GM19455 (cell line): ENCODE measurements at regions not wholly inside any gene's neighbourhood (a gene's known extent, or its start where the extent isn't known, plus 50 kb on each side); places are given as distances from the start of the nearest gene placed in this dataset.
A peak's percentile ranks its signal among the peaks of the same experiment; 100 is the strongest.

ENCODE experiments used
- ATAC-seq: cut with Tn5 transposase; IDR thresholded peaks from one replicate; pipeline ENCODE4 v1.9.1; 2021; ENCODE audit not compliant: unreplicated experiment

- ATAC-seq: no peak
Observed at GRCh38 chr15:94535298-94536048, 304.1 kb downstream of the MCTP2 start.

GRCh38 chr15:94536549-94536948 is 305.2 kb downstream of the MCTP2 start:
- ATAC-seq: no peak

- ATAC-seq: no peak
Observed at GRCh38 chr15:94538280-94538679, 306.9 kb downstream of the MCTP2 start.

DNA sequence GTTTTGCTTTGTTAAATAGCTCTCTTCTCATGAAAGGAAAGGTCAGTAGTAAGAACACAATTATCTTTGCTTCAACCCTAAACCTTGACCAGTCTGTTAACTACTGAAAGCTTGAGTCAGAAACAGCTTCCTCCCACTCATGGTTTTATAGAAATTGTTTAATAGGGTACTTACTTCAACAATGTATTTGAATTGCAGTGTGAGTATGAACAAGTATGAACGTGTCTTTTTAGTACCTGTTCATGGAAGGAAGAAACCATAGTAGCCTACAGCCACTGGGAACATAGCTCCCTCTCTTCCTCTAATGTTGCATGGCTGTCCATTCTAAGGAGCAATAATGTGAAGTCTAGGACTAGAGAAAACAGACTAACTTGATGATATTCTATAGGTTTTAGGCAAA is 311.0 kb downstream of the MCTP2 start:
- ATAC-seq: no peak

- no peak for ATAC-seq
Observed at GRCh38 chr15:94546808-94547207, 315.4 kb downstream of the MCTP2 start.

GRCh38 chr15:94547711-94548110 is 316.4 kb downstream of the MCTP2 start:
- ATAC-seq: no peak

- no peak for ATAC-seq
Observed at GRCh38 chr15:94555841-94556519, 324.6 kb downstream of the MCTP2 start.

GRCh38 chr15:94561036-94561689 is 329.8 kb downstream of the MCTP2 start:
- no peak for ATAC-seq

GRCh38 chr15:94563456-94563855 is 332.1 kb downstream of the MCTP2 start:
- no peak for ATAC-seq

DNA sequence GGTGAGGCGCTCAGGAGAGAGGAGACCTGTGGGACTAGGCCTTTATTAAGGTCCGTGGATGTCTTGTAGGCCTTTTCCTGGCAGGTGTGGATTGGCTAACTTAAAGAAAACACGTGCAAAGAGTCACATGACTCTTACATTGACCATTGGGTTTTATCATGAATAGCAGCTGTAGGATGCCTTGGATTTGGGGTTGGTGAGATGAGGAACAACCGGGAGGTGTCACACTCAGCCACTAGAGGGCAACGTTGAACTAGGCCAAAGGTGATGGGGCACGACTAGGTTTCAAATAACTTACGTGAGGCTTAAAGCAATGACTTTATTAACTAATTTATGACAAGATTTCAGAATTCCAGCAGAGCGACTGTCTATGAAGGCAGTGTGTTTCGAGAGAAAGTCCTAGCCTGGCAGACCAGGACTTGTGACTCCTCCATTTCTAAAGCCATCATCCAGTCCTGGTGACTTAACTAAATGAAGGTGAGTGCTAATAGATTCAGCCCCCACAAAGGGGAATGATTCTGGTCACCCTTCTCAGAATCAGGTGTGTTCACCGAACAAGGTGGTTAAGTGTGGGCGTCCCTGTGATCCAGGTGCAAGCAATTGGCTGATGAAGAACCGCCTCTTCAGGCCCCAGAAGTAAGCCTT is 345.6 kb downstream of the MCTP2 start:
- peak; percentile 88 for ATAC-seq

- ATAC-seq: no peak
Observed at GRCh38 chr15:94579286-94579685, 347.9 kb downstream of the MCTP2 start.

DNA sequence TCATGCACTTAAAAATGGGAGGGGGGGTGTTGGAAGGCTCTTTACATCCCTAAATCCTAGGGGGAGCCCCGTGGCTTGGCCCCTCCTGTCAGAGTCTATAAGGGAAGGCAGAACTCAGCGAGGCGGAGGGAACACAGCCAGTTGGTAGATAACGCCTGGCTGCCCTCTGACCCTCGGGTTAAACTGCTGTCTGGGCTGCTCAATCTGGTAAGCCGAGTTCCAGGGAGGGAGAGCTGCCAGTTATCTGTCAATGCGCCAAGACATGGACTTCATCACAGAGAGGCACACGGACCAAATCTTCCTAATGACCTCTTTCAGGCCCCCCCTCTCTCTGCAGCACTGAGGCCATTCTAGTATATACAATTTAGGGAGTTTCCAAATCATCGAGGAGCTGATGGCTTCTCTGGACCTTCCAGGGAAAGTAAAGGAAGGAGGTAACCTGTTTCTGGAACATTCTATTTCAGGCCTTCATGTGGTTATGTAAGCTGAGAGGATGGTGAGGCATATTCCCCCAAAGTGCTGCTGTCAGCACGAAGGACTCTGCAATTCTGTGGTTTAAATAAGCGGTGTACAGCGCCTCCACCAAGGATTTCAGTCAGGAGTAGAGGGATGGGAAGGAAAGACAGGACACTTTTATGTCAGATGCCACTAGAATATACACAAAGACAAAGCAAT is 349.0 kb downstream of the MCTP2 start:
- no peak for ATAC-seq

GRCh38 chr15:94582368-94582767 is 351.0 kb downstream of the MCTP2 start:
- ATAC-seq: peak; percentile 45

DNA sequence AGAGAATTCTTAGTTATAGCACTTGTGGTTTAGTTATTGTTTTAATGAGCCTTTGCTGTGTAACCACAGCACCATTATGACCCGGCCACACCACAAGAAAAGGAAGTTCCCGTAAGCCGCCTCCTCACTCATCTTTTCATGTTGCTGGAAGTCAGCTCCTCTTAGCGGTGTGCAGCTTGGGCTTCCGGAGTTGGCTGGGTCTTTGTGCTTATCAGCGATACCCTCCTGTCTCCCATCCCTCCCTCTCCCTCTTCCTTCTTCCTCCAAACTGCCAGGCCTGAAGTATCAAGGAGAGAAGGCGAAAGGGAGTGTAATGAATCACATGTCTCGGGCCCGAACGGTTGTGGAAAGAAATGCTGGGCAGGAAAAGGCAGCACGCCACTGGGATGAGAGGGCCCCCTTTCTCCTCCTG is 353.5 kb downstream of the MCTP2 start:
- ATAC-seq: peak; percentile 71

GRCh38 chr15:94586099-94586498 is 354.7 kb downstream of the MCTP2 start:
- ATAC-seq: peak; percentile 72

DNA sequence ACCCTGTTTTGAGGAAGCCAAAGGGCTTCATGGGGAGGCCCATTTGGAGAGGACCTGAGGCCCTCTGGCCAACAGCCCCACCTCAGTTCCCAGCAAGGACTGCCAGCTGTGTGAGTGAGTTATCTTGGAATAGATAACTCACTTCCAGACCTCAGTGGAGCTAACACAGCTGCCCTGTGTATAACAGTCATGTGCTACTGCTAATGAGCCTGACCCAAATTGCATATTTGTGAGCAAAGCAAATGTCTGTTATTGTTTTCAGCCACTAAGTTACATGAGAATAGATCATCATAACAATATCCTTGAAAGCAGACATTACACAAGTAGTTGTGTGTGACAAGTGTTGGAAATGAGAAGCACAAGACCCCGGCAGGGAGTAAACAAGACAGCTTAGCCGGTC is 355.8 kb downstream of the MCTP2 start:
- no peak for ATAC-seq

DNA sequence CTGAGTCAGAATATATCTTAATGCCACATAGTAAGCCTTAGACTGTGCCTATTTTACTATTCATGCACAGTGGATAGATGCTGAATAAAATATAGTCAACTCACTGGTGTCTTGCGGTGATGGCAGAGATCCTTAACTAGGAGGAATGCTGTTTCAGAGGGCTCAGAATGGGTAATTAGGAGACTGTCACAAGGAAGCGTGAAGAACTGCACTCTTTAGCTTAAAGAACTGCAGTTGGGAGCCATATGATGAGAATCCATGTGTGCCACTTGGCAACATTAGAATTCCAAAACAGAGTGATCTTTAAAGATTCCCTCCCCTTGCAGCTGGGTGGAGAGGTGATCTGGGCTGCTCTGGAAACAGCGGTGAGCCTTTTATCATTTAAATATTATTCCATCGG is 357.6 kb downstream of the MCTP2 start:
- ATAC-seq: no peak

DNA sequence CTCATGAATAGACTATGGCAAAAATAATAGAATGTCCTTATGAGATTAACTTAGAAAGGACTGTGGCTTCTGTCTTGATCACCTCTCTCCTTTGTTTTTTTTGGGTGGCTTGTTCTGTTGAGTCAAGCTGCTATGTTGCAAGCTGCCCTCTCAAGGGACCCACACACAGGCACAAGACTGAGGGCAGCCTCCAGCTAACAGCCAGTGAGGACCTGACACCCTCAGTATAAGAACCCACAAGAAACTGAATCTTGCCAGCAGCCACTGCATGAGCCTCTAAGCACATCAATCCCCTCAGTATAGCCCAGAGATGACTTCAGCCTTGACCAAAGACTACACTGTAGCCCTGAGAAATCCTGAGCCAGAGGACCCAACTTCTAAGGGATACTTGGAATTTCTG is 361.1 kb downstream of the MCTP2 start:
- no peak for ATAC-seq

DNA sequence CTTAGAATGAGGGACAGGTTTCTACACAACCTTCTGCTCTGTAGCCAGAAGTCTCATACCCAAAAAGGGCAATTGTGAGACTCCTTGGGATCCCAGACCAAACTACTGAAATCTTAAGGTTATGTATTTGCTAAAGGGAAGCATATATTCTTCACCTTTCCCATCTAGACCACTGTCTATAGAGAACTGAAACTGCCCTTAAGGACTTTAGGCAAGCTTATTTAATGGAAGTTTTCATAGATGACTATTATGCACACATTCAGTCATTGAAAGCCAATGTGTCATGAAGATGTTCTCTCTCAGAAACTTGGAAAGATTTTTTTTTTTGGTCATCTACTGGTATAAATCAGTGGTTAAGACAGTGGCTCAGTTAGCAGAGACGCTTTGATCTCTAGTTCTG is 365.3 kb downstream of the MCTP2 start:
- ATAC-seq: no peak

- ATAC-seq: no peak
Observed at GRCh38 chr15:94600505-94600904, 369.1 kb downstream of the MCTP2 start.
